ENCODE measurements at regions not wholly inside any gene's neighbourhood (a gene's known extent, or its start where the extent isn't known, plus 50 kb on each side); places are given as distances from the start of the nearest gene placed in this dataset.

- H3K4me1 ChIP-seq = peaks cover 0 to 45% (median 7%) of the 10 kb centered on the region in 12 donors
- no peaks in the 10 kb centered on the region for H3K9me3 ChIP-seq
- WGBS, 4 donors = 59 to 75% (median 67%) methylated on average over 1 of the region's 1 CpG
- no peak for DNase-seq
- H3K4me3 ChIP-seq = no peak overlapping the region
- H3K36me3 ChIP-seq = no peaks in the 10 kb centered on the region
- TF ChIP-seq CTCF (IDR thresholded peaks at IDR 0.05) = no peak
- no peak for TF ChIP-seq POLR2A (IDR thresholded peaks at IDR 0.05)
- no peaks in the 10 kb centered on the region for H3K27me3 ChIP-seq
- H3K27ac ChIP-seq = no peak overlapping the region
- intact Hi-C loops (cut with DNase I) = no loop called here
- ATAC-seq = no peak
These were observed 141.2 kb downstream of the TRIB2 start for GRCh38 chr2:12857891-12858290.

GRCh38 chr2:12858786-12859185 lies 142.1 kb downstream of the TRIB2 start:
- no peak overlapping the region for H3K4me3 ChIP-seq
- H3K9me3 ChIP-seq = peaks cover 0 to 8% (median 1%) of the 10 kb centered on the region in 12 donors
- no peaks in the 10 kb centered on the region for H3K36me3 ChIP-seq
- DNase-seq (no peak), ATAC-seq (no peak)
- TF ChIP-seq CTCF (IDR thresholded peaks at IDR 0.05) = no peak
- no peak for TF ChIP-seq POLR2A (IDR thresholded peaks at IDR 0.05)
- H3K27ac ChIP-seq = no peak overlapping the region
- H3K27me3 ChIP-seq = no peaks in the 10 kb centered on the region
- H3K4me1 ChIP-seq = peaks cover 0 to 45% (median 7%) of the 10 kb centered on the region in 12 donors
- intact Hi-C loops (cut with DNase I) = no loop called here

- ATAC-seq = peak in 3 of 4 donors; percentile 34 to 80 (median 54)
- H3K4me1 ChIP-seq = peaks cover 0 to 39% (median 7%) of the 10 kb centered on the region in 12 donors
- DNase-seq = no peak
- H3K36me3 ChIP-seq = no peaks in the 10 kb centered on the region
- no peaks in the 10 kb centered on the region for H3K27me3 ChIP-seq
- TF ChIP-seq CTCF (IDR thresholded peaks at IDR 0.05) (no peak), POLR2A (IDR thresholded peaks at IDR 0.05) (no peak)
- intact Hi-C loops (cut with DNase I) = no loop called here
- H3K9me3 ChIP-seq = peaks cover 0 to 18% (median 6%) of the 10 kb centered on the region in 12 donors
- peak overlapping the region in 8 of 12 donors; percentile 14 to 81 (median 50) for H3K27ac ChIP-seq
- 53 to 71% (median 61%) methylated on average over 2 of the region's 2 CpGs for WGBS, 4 donors
- H3K4me3 ChIP-seq = peak overlapping the region in 1 of 12 donors; percentile 4
These were observed 144.7 kb downstream of the TRIB2 start for GRCh38 chr2:12861344-12861930.

GRCh38 chr2:12862541-12862940 lies 145.8 kb downstream of the TRIB2 start:
- no peak for DNase-seq
- H3K36me3 ChIP-seq = no peaks in the 10 kb centered on the region
- intact Hi-C loops (cut with DNase I) = no loop called here
- H3K27ac ChIP-seq = peak overlapping the region in 1 of 12 donors; percentile 81
- ATAC-seq = no peak
- H3K4me3 ChIP-seq = no peak overlapping the region
- peaks cover 0 to 18% (median 6%) of the 10 kb centered on the region in 12 donors for H3K9me3 ChIP-seq
- peaks cover 0 to 28% (median 7%) of the 10 kb centered on the region in 12 donors for H3K4me1 ChIP-seq
- H3K27me3 ChIP-seq = no peaks in the 10 kb centered on the region
- TF ChIP-seq POLR2A (IDR thresholded peaks at IDR 0.05) = no peak
- TF ChIP-seq CTCF (IDR thresholded peaks at IDR 0.05) = no peak

All from heart left ventricle (tissue), 16 donors.